Smooth muscle cell (in vitro differentiated cells): ENCODE measurements at regions not wholly inside any gene's neighbourhood (a gene's known extent, or its start where the extent isn't known, plus 50 kb on each side); places are given as distances from the start of the nearest gene placed in this dataset.

Experiments
- DNase-seq: peaks from one replicate; lab custom pipeline; 2025; ENCODE audit not compliant: unreplicated experiment; lab: John Stamatoyannopoulos, UW
- H2AFZ ChIP-seq: fragments of 200-600 bp; sonication (generic); 2 replicates; pipeline ENCODE4 v1.6.0; 2016; ENCODE audit warnings: antibody characterized with exemption, low read depth, mild to moderate bottlenecking
- H3F3A ChIP-seq: fragments of 200-600 bp; sonication (generic); 2 replicates; pipeline ENCODE4 v1.6.0; 2017; ENCODE audit warnings: antibody characterized with exemption, low read depth
- H3K27ac ChIP-seq: fragments of 200-600 bp; sonication (generic); 2 replicates; pipeline ENCODE4 v1.5.1; 2016; ENCODE audit warnings: low read depth, mild to moderate bottlenecking
- H3K27me3 ChIP-seq: fragments of 200-600 bp; sonication (generic); 2 replicates; pipeline ENCODE4 v1.6.1; 2016; ENCODE audit warnings: low read depth, mild to moderate bottlenecking
- H3K36me3 ChIP-seq: fragments of 200-600 bp; sonication (generic); 2 replicates; pipeline ENCODE4 v1.5.1; 2016; ENCODE audit warnings: low read depth
- H3K4me1 ChIP-seq: fragments of 200-600 bp; sonication (generic); 2 replicates; pipeline ENCODE4 v1.5.1; 2016; ENCODE audit warnings: low read depth
- H3K4me2 ChIP-seq: fragments of 200-600 bp; sonication (generic); 2 replicates; pipeline ENCODE4 v1.6.0; 2016; ENCODE audit warnings: mild to moderate bottlenecking
- H3K4me3 ChIP-seq: fragments of 200-600 bp; sonication (generic); 2 replicates; pipeline ENCODE4 v1.5.1; 2016; ENCODE audit warnings: mild to moderate bottlenecking
- H3K79me2 ChIP-seq: fragments of 200-600 bp; sonication (generic); 2 replicates; pipeline ENCODE4 v1.6.0; 2016; ENCODE audit warnings: low read depth, mild to moderate bottlenecking
- H3K9ac ChIP-seq: fragments of 200-600 bp; sonication (generic); 2 replicates; pipeline ENCODE4 v1.6.0; 2016; ENCODE audit warnings: low read depth
- H3K9me3 ChIP-seq: fragments of 200-600 bp; sonication (generic); replicated peaks from 2 replicates; pipeline ENCODE4 v1.5.1; 2016; ENCODE audit warnings: low read depth
- H4K20me1 ChIP-seq: fragments of 200-600 bp; sonication (generic); 2 replicates; pipeline ENCODE4 v1.6.0; 2016; ENCODE audit warnings: low read depth
- WGBS: methylation state at CpG from one replicate; pipeline ENCODE4 v1.1.7; 2016; ENCODE audit warnings: low lambda C conversion rate; 5-methylcytosine and 5-hydroxymethylcytosine counted together
- TF ChIP-seq, protein P1 (sequence below): fragments of 200-600 bp; sonication (generic); IDR thresholded peaks from 2 replicates; pipeline ENCODE4 v1.5.1; 2017; ENCODE audit warnings: borderline replicate concordance, mild to moderate bottlenecking, antibody characterized with exemption; ENCODE audit not compliant: insufficient read depth, poor library complexity, severe bottlenecking

DNA sequence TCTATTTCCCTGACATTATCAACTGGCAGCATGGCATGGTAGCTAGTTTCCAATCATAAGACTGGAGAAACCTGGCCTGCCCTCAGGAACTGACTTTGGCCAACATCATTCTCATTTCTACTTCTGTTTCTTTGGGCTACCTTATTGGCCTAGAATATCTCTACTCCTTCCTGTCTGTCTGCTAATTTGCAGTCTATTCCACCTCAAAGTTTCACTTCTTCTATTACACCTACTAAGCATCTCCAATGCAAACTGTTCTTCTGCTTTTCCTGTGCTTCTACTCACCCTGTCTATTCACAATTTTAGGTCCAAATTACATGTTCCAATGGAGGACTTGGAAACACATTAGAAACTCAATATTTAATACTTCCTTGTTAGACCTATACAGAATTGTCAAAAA lies 65.6 kb downstream of the ZNF503 start:
- Histone ChIP-seq H3K9ac (no peak overlapping the region), H3K4me3 (no peak overlapping the region), H3K9me3 (no peaks in the 10 kb centered on the region), H4K20me1 (no peaks in the 10 kb centered on the region), H3K4me1 (no peaks in the 10 kb centered on the region), H3F3A (no peaks in the 10 kb centered on the region), H3K27ac (no peak overlapping the region), H2AFZ (no peak overlapping the region), H3K79me2 (no peaks in the 10 kb centered on the region), H3K4me2 (no peak overlapping the region), H3K27me3 (peaks cover 4% of the 10 kb centered on the region), H3K36me3 (no peaks in the 10 kb centered on the region)
- TF ChIP-seq, protein P1, sequence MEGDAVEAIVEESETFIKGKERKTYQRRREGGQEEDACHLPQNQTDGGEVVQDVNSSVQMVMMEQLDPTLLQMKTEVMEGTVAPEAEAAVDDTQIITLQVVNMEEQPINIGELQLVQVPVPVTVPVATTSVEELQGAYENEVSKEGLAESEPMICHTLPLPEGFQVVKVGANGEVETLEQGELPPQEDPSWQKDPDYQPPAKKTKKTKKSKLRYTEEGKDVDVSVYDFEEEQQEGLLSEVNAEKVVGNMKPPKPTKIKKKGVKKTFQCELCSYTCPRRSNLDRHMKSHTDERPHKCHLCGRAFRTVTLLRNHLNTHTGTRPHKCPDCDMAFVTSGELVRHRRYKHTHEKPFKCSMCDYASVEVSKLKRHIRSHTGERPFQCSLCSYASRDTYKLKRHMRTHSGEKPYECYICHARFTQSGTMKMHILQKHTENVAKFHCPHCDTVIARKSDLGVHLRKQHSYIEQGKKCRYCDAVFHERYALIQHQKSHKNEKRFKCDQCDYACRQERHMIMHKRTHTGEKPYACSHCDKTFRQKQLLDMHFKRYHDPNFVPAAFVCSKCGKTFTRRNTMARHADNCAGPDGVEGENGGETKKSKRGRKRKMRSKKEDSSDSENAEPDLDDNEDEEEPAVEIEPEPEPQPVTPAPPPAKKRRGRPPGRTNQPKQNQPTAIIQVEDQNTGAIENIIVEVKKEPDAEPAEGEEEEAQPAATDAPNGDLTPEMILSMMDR = no peak
- DNase-seq = no peak

DNA sequence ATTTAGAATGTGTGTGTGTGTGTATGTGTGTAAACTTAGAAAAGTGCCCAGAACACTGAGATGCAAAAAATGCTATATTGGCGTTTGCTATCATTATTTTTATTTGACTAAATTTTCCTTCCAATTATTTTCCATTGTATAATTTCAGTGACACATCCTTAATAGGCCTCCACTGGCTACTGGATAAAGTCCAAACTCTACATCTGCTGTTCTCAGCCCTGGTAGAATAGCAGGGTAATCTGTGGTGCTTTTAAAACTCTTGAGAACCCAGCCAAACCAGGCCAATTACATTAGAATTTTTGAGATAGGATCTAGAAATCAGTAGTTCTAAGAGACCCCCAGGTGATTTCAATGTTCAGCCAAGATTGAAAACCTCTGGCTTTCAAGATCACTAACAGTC lies 66.4 kb downstream of the ZNF503 start:
- Histone ChIP-seq H3K27ac (no peak overlapping the region), H3K36me3 (no peaks in the 10 kb centered on the region), H3K27me3 (peaks cover 4% of the 10 kb centered on the region), H3K4me2 (no peak overlapping the region), H3K79me2 (no peaks in the 10 kb centered on the region), H3F3A (no peaks in the 10 kb centered on the region), H3K4me1 (no peaks in the 10 kb centered on the region), H3K9me3 (no peaks in the 10 kb centered on the region), H4K20me1 (no peaks in the 10 kb centered on the region), H3K9ac (no peak overlapping the region), H2AFZ (no peak overlapping the region), H3K4me3 (no peak overlapping the region)
- no peak for DNase-seq
- TF ChIP-seq, protein P1 = no peak
- 92% methylated on average over 1 of the region's 1 CpG for WGBS

DNA sequence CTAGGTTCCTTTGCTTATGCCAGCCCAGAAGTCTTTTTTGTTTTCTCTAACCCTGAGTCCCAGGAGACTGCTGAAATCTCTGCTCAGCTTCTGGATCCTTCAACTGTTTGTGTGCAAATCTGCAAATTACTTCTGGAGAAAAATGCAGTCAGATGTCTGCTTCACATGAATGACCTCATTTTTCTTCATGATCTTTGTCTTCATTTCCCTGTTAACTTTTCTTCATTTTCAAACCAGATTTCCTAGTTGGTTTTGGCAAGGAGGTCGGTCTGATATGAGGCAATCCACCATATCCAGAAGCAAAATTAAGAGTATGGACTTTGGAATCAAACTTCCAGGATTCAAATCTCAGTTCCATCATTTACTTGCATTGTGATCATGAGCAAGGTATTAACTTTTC lies 66.8 kb downstream of the ZNF503 start:
- Histone ChIP-seq H3K36me3 (no peaks in the 10 kb centered on the region), H3K9ac (no peak overlapping the region), H3K9me3 (no peaks in the 10 kb centered on the region), H3K4me1 (no peaks in the 10 kb centered on the region), H3K4me3 (no peak overlapping the region), H3K79me2 (no peaks in the 10 kb centered on the region), H3K27ac (no peak overlapping the region), H2AFZ (no peak overlapping the region), H4K20me1 (no peaks in the 10 kb centered on the region), H3K27me3 (peaks cover 4% of the 10 kb centered on the region), H3K4me2 (no peak overlapping the region), H3F3A (no peaks in the 10 kb centered on the region)
- no peak for DNase-seq
- TF ChIP-seq, protein P1 = no peak
- WGBS = 73% methylated on average over 1 of the region's 1 CpG

DNA sequence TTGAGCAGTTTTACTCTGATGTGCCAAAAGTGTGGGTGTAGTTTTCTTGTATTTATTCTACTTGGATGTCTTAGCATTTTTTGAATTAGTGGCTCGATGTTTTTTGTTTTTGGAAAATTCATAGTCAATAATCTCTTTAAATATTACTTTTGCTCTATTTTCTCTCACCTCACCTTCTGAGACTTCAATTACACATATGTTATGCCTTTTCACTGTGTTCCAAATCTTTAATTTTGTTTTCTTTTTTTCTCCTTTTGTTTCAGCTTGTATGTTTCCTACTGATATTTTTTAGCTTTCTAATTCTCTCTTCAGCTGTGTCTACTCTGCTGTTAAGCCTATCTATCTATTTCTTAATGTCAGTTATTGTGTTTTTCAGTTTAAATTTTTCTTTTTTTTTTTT lies 69.5 kb downstream of the ZNF503 start:
- H3K4me3 ChIP-seq = no peak overlapping the region
- TF ChIP-seq, protein P1 = no peak
- H3K27ac ChIP-seq = no peak overlapping the region
- DNase-seq = no peak
- H3K4me1 ChIP-seq = no peaks in the 10 kb centered on the region
- no peak overlapping the region for H3K9ac ChIP-seq
- no peak overlapping the region for H2AFZ ChIP-seq
- no peaks in the 10 kb centered on the region for H3K36me3 ChIP-seq
- H3K79me2 ChIP-seq = no peaks in the 10 kb centered on the region
- 96% methylated on average over 1 of the region's 1 CpG for WGBS
- H3F3A ChIP-seq = no peaks in the 10 kb centered on the region
- H4K20me1 ChIP-seq = no peaks in the 10 kb centered on the region
- no peak overlapping the region for H3K4me2 ChIP-seq
- peaks cover 11% of the 10 kb centered on the region for H3K27me3 ChIP-seq
- no peaks in the 10 kb centered on the region for H3K9me3 ChIP-seq
